Glutamatergic neuron (in vitro differentiated cells): ENCODE measurements at regions not wholly inside any gene's neighbourhood (a gene's known extent, or its start where the extent isn't known, plus 50 kb on each side); places are given as distances from the start of the nearest gene placed in this dataset.

ENCODE experiments used
- DNase-seq: peaks from one replicate; pipeline ENCODE4 v3.0.0; 2022
- H3K27ac Mint-ChIP-seq: one replicate; pipeline ENCODE4 v1.8.0; 2020; ENCODE audit warnings: mild to moderate bottlenecking, mixed read lengths, inconsistent platforms; ENCODE audit not compliant: unreplicated experiment
- H3K27me3 Mint-ChIP-seq: one replicate; pipeline ENCODE4 v1.8.0; 2020; ENCODE audit warnings: mild to moderate bottlenecking, moderate library complexity, mixed read lengths, inconsistent platforms; ENCODE audit not compliant: unreplicated experiment
- H3K36me3 Mint-ChIP-seq: one replicate; pipeline ENCODE4 v1.8.0; 2020; ENCODE audit warnings: mild to moderate bottlenecking, mixed read lengths, inconsistent platforms; ENCODE audit not compliant: unreplicated experiment
- H3K4me1 Mint-ChIP-seq: one replicate; pipeline ENCODE4 v1.8.0; 2020; ENCODE audit warnings: mild to moderate bottlenecking, low read depth, mixed read lengths, inconsistent platforms; ENCODE audit not compliant: unreplicated experiment
- H3K4me3 Mint-ChIP-seq: one replicate; pipeline ENCODE4 v1.8.0; 2020; ENCODE audit warnings: mild to moderate bottlenecking, mixed read lengths, inconsistent platforms; ENCODE audit not compliant: unreplicated experiment
- H3K9me3 Mint-ChIP-seq: one replicate; pipeline ENCODE4 v1.8.0; 2020; ENCODE audit warnings: mild to moderate bottlenecking, moderate library complexity, mixed read lengths, inconsistent platforms; ENCODE audit not compliant: unreplicated experiment
- TF ChIP-seq, protein P1 (sequence below): fragments of 200-600 bp; sonication (generic); IDR thresholded peaks from one replicate; pipeline ENCODE4 v1.5.0; 2021; ENCODE audit not compliant: partially characterized antibody, unreplicated experiment

DNA sequence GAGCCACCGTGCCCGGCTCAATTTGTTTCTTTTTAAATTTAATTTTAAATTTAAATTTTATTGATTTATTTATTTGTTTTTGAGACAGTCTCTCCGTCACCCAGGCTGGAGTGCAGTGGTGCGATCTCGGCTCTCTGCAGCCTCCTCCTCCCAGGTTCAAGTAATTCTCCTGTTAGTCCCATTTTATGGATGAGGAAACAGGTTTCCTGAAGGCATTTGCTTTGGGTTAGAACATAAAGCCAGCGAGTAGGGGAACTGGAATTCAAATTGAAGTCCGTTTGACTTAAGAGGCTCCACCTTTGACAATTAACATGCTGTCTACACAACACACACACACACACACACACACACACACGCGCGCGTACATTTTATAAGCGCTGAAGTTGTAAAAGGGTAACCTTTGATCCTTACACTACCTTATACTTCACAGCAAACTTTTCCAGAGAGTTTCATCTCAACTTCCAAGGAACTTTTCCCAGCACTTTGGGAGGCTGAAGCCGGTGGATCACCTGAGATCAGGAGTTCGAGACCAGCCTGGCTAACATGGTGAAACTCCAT, 232.0 kb downstream of the BCAS1 start:
- no peak for DNase-seq
- Mint-ChIP-seq H3K27me3 (no peaks in the 10 kb centered on the region), H3K4me1 (no peaks in the 10 kb centered on the region), H3K9me3 (peaks cover 2% of the 10 kb centered on the region), H3K4me3 (no peak overlapping the region), H3K27ac (no peak overlapping the region), H3K36me3 (no peaks in the 10 kb centered on the region)
- TF ChIP-seq, protein P1, sequence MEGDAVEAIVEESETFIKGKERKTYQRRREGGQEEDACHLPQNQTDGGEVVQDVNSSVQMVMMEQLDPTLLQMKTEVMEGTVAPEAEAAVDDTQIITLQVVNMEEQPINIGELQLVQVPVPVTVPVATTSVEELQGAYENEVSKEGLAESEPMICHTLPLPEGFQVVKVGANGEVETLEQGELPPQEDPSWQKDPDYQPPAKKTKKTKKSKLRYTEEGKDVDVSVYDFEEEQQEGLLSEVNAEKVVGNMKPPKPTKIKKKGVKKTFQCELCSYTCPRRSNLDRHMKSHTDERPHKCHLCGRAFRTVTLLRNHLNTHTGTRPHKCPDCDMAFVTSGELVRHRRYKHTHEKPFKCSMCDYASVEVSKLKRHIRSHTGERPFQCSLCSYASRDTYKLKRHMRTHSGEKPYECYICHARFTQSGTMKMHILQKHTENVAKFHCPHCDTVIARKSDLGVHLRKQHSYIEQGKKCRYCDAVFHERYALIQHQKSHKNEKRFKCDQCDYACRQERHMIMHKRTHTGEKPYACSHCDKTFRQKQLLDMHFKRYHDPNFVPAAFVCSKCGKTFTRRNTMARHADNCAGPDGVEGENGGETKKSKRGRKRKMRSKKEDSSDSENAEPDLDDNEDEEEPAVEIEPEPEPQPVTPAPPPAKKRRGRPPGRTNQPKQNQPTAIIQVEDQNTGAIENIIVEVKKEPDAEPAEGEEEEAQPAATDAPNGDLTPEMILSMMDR = no peak

DNA sequence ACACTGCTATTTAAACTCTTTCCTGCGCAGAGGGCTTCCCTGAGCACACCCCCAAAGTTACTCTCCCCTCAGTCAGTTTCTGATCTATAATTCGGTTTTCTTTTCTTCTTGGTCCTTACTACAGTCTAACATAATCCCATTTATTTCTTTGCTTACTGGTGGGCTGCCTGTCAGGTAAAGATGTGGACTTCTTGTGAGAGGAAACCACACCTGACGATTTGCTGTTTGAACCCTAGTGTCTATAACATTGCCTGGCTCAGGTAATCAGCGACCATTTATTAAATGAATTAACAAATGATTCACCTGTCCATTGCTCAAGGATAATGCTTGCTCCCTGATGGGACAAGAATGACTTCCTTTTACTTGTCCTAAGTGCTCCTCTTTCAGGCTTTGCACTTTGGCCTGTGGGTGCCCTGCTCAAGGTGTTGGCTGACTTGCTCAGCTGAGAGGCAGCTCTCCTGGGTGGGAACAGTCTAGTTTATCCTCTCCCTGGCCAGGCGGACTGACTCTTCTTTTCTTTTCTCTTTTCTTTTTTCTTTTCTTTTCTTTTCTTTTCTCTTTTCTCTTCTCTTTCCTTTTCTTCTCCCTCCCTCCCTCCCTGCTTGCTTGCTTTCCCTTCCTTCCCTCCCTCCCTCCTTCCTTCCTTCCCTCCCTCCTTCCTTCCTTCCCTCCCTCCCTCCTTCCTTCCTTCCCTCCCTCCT, 233.1 kb downstream of the BCAS1 start:
- H3K27ac Mint-ChIP-seq = no peak overlapping the region
- H3K9me3 Mint-ChIP-seq = peaks cover 2% of the 10 kb centered on the region
- no peaks in the 10 kb centered on the region for H3K27me3 Mint-ChIP-seq
- TF ChIP-seq, protein P1 = no peak
- no peak for DNase-seq
- no peaks in the 10 kb centered on the region for H3K36me3 Mint-ChIP-seq
- H3K4me1 Mint-ChIP-seq = no peaks in the 10 kb centered on the region
- no peak overlapping the region for H3K4me3 Mint-ChIP-seq

DNA sequence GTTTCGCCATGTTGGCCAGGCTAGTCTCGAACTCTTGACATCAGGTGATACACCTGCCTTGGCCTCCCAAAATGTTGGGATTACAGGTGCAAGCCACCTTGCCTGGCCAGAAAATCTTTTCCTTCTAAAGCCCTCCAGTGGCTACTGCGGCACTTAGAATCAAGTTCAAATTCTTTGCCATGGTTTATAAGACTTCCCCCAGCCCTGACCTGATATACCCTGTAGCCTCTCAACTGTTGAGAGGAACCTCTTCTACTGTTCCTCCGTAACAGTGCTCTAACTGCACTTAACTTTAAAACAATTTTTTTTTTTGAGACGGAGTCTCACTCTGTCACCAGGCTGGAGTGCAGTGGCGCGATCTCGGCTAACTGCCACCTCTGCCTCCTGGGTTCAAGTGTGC, 235.6 kb downstream of the BCAS1 start:
- H3K36me3 Mint-ChIP-seq = no peaks in the 10 kb centered on the region
- H3K9me3 Mint-ChIP-seq = peaks cover 2% of the 10 kb centered on the region
- H3K4me3 Mint-ChIP-seq = no peak overlapping the region
- DNase-seq = no peak
- H3K27ac Mint-ChIP-seq = no peak overlapping the region
- TF ChIP-seq, protein P1 = no peak
- H3K27me3 Mint-ChIP-seq = no peaks in the 10 kb centered on the region
- no peaks in the 10 kb centered on the region for H3K4me1 Mint-ChIP-seq

DNA sequence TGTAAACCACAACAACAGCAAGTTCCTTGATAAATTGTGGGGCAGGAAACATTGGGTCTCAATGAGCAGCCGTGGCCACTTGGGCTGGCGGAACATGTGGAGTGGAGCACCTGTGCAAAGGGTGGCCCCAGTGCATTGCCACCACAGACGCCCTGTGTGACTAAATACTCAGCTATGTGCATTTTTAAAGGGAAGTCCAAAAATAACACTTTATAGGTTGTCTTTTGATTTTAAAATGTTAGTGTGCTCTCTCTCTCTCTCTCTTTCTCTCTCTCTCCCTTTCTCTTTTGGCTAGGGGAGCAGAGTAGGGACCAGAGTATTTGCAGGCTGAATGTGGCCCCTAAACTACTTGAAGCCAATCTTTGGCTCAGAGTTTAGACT, 236.3 kb downstream of the BCAS1 start:
- no peak for DNase-seq
- Mint-ChIP-seq H3K4me1 (no peaks in the 10 kb centered on the region), H3K27ac (no peak overlapping the region), H3K4me3 (no peak overlapping the region), H3K36me3 (no peaks in the 10 kb centered on the region), H3K27me3 (no peaks in the 10 kb centered on the region), H3K9me3 (peaks cover 2% of the 10 kb centered on the region)
- TF ChIP-seq, protein P1 = no peak

DNA sequence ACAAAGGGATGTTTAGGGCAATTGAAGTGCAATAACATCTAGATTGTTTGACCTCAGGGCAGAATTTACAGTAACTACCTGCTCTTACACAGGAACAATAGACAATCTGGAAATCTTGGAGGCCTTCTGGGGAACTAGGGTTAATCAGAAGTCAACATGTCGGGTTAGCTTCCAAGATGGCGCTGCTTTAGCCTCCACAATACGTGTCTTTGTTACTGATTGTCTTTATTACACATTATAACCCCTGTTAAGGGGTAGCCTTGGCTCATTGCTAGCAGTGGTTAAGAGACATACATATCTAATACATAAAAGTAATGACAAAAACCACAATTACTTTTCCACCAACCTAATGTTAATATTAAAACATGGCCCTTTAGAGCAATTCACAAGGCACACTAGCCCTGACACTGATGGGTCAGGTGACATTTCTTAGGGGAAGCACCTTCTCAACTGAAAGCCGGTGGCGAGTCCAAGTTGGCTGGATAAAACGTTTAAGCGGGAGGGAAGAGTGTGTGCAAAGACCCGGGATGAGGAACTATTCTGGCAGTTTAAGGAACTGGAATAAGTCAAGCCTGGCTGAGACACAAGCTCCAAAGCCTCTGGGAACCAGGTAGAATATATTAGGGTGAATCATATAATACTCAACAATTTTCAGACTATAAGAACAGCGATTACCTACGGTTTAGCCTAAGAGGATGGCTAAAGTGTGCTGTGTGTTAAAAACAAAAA, 236.9 kb downstream of the BCAS1 start:
- Mint-ChIP-seq H3K9me3 (peaks cover 2% of the 10 kb centered on the region), H3K27ac (no peak overlapping the region), H3K4me3 (no peak overlapping the region), H3K27me3 (no peaks in the 10 kb centered on the region), H3K4me1 (peaks cover 1% of the 10 kb centered on the region), H3K36me3 (no peaks in the 10 kb centered on the region)
- TF ChIP-seq, protein P1 = no peak
- DNase-seq = no peak
